Coronary artery (tissue), 2 donors: ENCODE measurements at regions not wholly inside any gene's neighbourhood (a gene's known extent, or its start where the extent isn't known, plus 50 kb on each side); places are given as distances from the start of the nearest gene placed in this dataset.

Source experiments
- DNase-seq: peaks from one replicate; pipeline ENCODE4 v3.0.0-alpha.2; 2017; ENCODE audit warnings: low spot score
- H3K27ac ChIP-seq, 2 donors: fragments of 200-600 bp; sonication (generic); one replicate each; pipeline ENCODE4 v1.5.1; 2016 to 2019
- H3K4me3 ChIP-seq: fragments of 200-600 bp; sonication (generic); 2 replicates; pipeline ENCODE4 v1.5.1; 2016; ENCODE audit warnings: mild to moderate bottlenecking, moderate library complexity
- TF ChIP-seq, protein P1 (sequence below): fragments of 200-600 bp; sonication (generic); IDR thresholded peaks from one replicate; pipeline ENCODE4 v1.5.1; 2019; ENCODE audit warnings: antibody characterized with exemption

DNA sequence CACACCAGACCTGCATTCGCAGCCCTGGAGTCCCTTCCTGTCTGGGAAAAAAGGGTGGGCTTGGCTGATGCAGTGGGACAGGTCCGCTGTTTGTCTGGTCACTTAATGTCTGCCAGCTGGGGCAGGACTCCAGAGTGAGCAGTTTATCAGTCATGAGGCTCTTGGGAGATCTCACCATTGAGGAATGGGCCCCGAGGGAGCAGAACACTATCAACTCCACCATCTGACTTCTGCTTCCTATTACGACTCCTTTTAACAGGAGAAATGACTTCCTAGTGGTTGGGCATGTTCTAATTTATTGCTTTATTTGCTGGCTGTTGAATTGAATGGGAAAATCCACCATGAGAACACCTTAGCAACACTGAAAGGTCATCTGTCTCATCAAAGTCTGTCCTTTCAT lies 182.5 kb upstream of the RASSF8 start:
- TF ChIP-seq, protein P1, sequence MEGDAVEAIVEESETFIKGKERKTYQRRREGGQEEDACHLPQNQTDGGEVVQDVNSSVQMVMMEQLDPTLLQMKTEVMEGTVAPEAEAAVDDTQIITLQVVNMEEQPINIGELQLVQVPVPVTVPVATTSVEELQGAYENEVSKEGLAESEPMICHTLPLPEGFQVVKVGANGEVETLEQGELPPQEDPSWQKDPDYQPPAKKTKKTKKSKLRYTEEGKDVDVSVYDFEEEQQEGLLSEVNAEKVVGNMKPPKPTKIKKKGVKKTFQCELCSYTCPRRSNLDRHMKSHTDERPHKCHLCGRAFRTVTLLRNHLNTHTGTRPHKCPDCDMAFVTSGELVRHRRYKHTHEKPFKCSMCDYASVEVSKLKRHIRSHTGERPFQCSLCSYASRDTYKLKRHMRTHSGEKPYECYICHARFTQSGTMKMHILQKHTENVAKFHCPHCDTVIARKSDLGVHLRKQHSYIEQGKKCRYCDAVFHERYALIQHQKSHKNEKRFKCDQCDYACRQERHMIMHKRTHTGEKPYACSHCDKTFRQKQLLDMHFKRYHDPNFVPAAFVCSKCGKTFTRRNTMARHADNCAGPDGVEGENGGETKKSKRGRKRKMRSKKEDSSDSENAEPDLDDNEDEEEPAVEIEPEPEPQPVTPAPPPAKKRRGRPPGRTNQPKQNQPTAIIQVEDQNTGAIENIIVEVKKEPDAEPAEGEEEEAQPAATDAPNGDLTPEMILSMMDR: no peak
- H3K4me3 ChIP-seq: no peak overlapping the region
- no peak for DNase-seq
- no peak overlapping the region for H3K27ac ChIP-seq

GRCh38 chr12:25780771-25781170 lies 177.7 kb upstream of the RASSF8 start:
- TF ChIP-seq, protein P1: no peak
- no peak for DNase-seq
- no peak overlapping the region for H3K4me3 ChIP-seq
- H3K27ac ChIP-seq: no peak overlapping the region

DNA sequence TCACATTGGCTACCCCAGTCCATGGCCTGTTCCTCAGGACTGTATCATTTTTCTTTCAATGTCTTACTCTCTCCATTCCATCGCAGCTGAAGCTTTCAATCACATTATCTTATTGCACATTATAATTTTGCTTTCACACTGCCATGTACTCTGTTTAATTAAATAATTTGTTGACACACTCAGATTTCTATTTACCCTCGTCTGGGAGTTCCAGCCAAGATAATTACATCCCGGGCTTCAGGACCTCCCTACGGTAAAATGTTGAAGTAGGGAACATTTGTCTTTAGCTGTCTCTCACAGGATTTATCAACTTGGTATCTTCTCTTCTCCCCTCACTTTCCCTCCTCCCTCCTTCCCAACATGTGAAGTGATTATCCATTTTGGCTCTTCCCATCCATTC lies 177.2 kb upstream of the RASSF8 start:
- H3K4me3 ChIP-seq: no peak overlapping the region

DNA sequence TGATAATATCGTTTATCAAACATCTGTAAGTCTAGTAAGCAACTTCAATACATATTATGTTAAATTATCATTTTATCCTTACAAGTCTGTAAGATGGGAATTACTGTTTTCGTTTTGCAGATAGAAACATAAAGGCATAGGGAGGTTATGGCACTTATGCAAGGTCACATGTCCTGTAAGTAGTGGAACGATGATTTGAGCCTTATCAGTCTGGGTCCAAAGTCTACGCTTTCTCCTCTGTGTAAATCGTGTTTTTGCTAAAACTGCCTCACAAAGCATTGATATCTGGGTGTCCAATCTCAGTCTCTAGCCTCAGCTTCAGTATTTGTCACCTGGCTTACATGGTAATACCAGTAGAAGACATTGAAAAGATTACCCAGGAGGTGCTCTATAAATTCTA lies 174.9 kb upstream of the RASSF8 start:
- no peak for DNase-seq
- Histone ChIP-seq H3K27ac (no peak overlapping the region), H3K4me3 (no peak overlapping the region)
- TF ChIP-seq, protein P1: no peak

More for the DNA sequence above, 177.2 kb upstream of the RASSF8 start:
- no peak for DNase-seq
- H3K27ac ChIP-seq: no peak overlapping the region
- TF ChIP-seq, protein P1: no peak

- Histone ChIP-seq H3K4me3 (no peak overlapping the region), H3K27ac (no peak overlapping the region)
- TF ChIP-seq, protein P1: no peak
- DNase-seq: no peak
These were observed 173.8 kb upstream of the RASSF8 start for GRCh38 chr12:25784669-25785068.

DNA sequence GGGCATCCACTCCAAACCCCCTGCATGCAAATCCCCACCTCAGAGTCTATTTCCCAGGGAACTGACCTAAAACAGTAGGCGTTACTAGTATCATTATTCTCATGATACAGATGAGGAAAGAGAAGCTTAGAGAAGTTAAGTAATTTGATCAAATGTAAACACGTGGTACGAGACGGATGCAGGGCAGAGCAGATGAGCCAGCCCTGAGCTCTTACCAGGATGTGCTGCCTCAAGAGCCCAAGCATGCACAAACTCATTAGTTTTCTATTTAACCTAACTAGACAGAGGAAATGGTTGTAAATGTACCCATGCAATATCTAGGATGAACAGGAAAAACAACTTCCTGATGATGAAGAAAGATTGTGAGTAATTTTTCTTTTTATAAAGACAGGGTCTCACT lies 173.3 kb upstream of the RASSF8 start:
- TF ChIP-seq, protein P1: no peak
- Histone ChIP-seq H3K27ac (no peak overlapping the region), H3K4me3 (no peak overlapping the region)
- DNase-seq: no peak

DNA sequence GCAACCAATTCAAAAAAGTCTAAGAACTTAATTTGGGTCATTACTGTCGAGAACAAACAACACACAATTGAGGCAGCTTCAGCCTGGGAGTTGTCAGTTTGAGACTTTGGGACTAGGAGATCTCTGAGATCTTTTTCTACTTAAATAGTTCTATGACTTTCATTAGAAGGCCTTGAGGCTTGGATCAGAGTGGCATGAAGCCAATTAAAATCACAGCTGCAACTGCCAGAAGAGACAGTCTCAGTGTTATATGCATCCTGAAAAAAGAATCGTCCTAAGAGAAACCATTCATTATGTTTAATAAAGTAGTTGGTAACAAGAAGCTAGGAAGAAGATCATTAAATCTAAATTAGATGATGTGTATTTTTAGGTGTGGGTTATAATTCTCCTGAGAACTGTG lies 170.8 kb upstream of the RASSF8 start:
- DNase-seq: no peak
- Histone ChIP-seq H3K4me3 (no peak overlapping the region), H3K27ac (no peak overlapping the region)
- TF ChIP-seq, protein P1: no peak
